Activated naive CD8-positive, alpha-beta T cell treated with anti-CD3 and anti-CD28 coated beads for 36 hours (primary cell): ENCODE measurements at regions not wholly inside any gene's neighbourhood (a gene's known extent, or its start where the extent isn't known, plus 50 kb on each side); places are given as distances from the start of the nearest gene placed in this dataset.

Experiments used
- DNase-seq: peaks from one replicate; pipeline ENCODE4 v3.0.0; 2021
- H3K27ac Mint-ChIP-seq: one replicate; pipeline ENCODE4 v1.8.0; 2022; ENCODE audit warnings: mild to moderate bottlenecking, moderate library complexity, mixed read lengths
- H3K27me3 Mint-ChIP-seq: one replicate; pipeline ENCODE4 v1.8.0; 2022; ENCODE audit warnings: mild to moderate bottlenecking, mixed read lengths
- H3K36me3 Mint-ChIP-seq: one replicate; pipeline ENCODE4 v1.8.0; 2021; ENCODE audit warnings: mild to moderate bottlenecking, mixed read lengths
- H3K4me1 Mint-ChIP-seq: one replicate; pipeline ENCODE4 v1.8.0; 2021; ENCODE audit warnings: mixed read lengths
- H3K4me3 Mint-ChIP-seq: one replicate; pipeline ENCODE4 v1.8.0; 2022; ENCODE audit warnings: mild to moderate bottlenecking, moderate library complexity, mixed read lengths
- H3K9me3 Mint-ChIP-seq: one replicate; pipeline ENCODE4 v1.8.0; 2022; ENCODE audit warnings: mixed read lengths

- H3K4me1 Mint-ChIP-seq, result no peaks in the 10 kb centered on the region
- no peaks in the 10 kb centered on the region for H3K9me3 Mint-ChIP-seq
- DNase-seq, result no peak
- no peak overlapping the region for H3K27ac Mint-ChIP-seq
- H3K36me3 Mint-ChIP-seq, result no peaks in the 10 kb centered on the region
- H3K27me3 Mint-ChIP-seq, result peaks cover 13% of the 10 kb centered on the region
- no peak overlapping the region for H3K4me3 Mint-ChIP-seq
Observed at GRCh38 chr5:116685931-116686330, 111.3 kb upstream of the SEMA6A start.

- Mint-ChIP-seq H3K4me1 (no peaks in the 10 kb centered on the region), H3K4me3 (no peak overlapping the region), H3K27ac (no peak overlapping the region), H3K9me3 (no peaks in the 10 kb centered on the region), H3K36me3 (no peaks in the 10 kb centered on the region), H3K27me3 (peaks cover 13% of the 10 kb centered on the region)
- DNase-seq, result no peak
Observed at GRCh38 chr5:116685069-116685468, 110.4 kb upstream of the SEMA6A start.

- H3K27me3 Mint-ChIP-seq, result peaks cover 6% of the 10 kb centered on the region
Observed at GRCh38 chr5:116681334-116682013, 106.9 kb upstream of the SEMA6A start.

GRCh38 chr5:116675626-116675910 is 100.9 kb upstream of the SEMA6A start:
- no peaks in the 10 kb centered on the region for H3K36me3 Mint-ChIP-seq
- H3K27ac Mint-ChIP-seq, result no peak overlapping the region
- no peak overlapping the region for H3K4me3 Mint-ChIP-seq
- H3K4me1 Mint-ChIP-seq, result no peaks in the 10 kb centered on the region
- H3K9me3 Mint-ChIP-seq, result no peaks in the 10 kb centered on the region
- H3K27me3 Mint-ChIP-seq, result peaks cover 11% of the 10 kb centered on the region
- DNase-seq, result no peak

More at GRCh38 chr5:116681334-116682013, 106.9 kb upstream of the SEMA6A start:
- Mint-ChIP-seq H3K4me1 (no peaks in the 10 kb centered on the region), H3K4me3 (no peak overlapping the region), H3K9me3 (no peaks in the 10 kb centered on the region), H3K27ac (no peak overlapping the region), H3K36me3 (no peaks in the 10 kb centered on the region)
- no peak for DNase-seq

- H3K27me3 Mint-ChIP-seq, result peaks cover 11% of the 10 kb centered on the region
- H3K4me3 Mint-ChIP-seq, result no peak overlapping the region
- H3K36me3 Mint-ChIP-seq, result no peaks in the 10 kb centered on the region
- no peak overlapping the region for H3K27ac Mint-ChIP-seq
- H3K9me3 Mint-ChIP-seq, result no peaks in the 10 kb centered on the region
- H3K4me1 Mint-ChIP-seq, result no peaks in the 10 kb centered on the region
- no peak for DNase-seq
Observed at GRCh38 chr5:116674881-116675625, 100.4 kb upstream of the SEMA6A start.

GRCh38 chr5:116673453-116673852 is 98.8 kb upstream of the SEMA6A start:
- no peaks in the 10 kb centered on the region for H3K4me1 Mint-ChIP-seq
- no peak for DNase-seq
- peaks cover 9% of the 10 kb centered on the region for H3K27me3 Mint-ChIP-seq
- no peak overlapping the region for H3K4me3 Mint-ChIP-seq
- no peaks in the 10 kb centered on the region for H3K9me3 Mint-ChIP-seq
- H3K27ac Mint-ChIP-seq, result no peak overlapping the region
- H3K36me3 Mint-ChIP-seq, result no peaks in the 10 kb centered on the region

GRCh38 chr5:116672203-116672602 is 97.6 kb upstream of the SEMA6A start:
- DNase-seq, result no peak
- Mint-ChIP-seq H3K27ac (no peak overlapping the region), H3K27me3 (peaks cover 8% of the 10 kb centered on the region), H3K4me3 (no peak overlapping the region), H3K9me3 (no peaks in the 10 kb centered on the region), H3K4me1 (no peaks in the 10 kb centered on the region), H3K36me3 (no peaks in the 10 kb centered on the region)

- peaks cover 5% of the 10 kb centered on the region for H3K27me3 Mint-ChIP-seq
- H3K9me3 Mint-ChIP-seq, result no peaks in the 10 kb centered on the region
- no peak for DNase-seq
- no peak overlapping the region for H3K27ac Mint-ChIP-seq
- H3K4me1 Mint-ChIP-seq, result no peaks in the 10 kb centered on the region
- no peaks in the 10 kb centered on the region for H3K36me3 Mint-ChIP-seq
- no peak overlapping the region for H3K4me3 Mint-ChIP-seq
Observed at GRCh38 chr5:116671211-116671736, 96.7 kb upstream of the SEMA6A start.

GRCh38 chr5:116669261-116670031 is 94.8 kb upstream of the SEMA6A start:
- peaks cover 9% of the 10 kb centered on the region for H3K27me3 Mint-ChIP-seq
- no peak overlapping the region for H3K4me3 Mint-ChIP-seq
- no peak overlapping the region for H3K27ac Mint-ChIP-seq
- no peak for DNase-seq
- no peaks in the 10 kb centered on the region for H3K4me1 Mint-ChIP-seq
- no peaks in the 10 kb centered on the region for H3K36me3 Mint-ChIP-seq
- no peaks in the 10 kb centered on the region for H3K9me3 Mint-ChIP-seq

- no peak for DNase-seq
- Mint-ChIP-seq H3K4me1 (no peaks in the 10 kb centered on the region), H3K4me3 (no peak overlapping the region), H3K27ac (no peak overlapping the region), H3K27me3 (peaks cover 5% of the 10 kb centered on the region), H3K9me3 (no peaks in the 10 kb centered on the region), H3K36me3 (no peaks in the 10 kb centered on the region)
Observed at GRCh38 chr5:116668390-116668789, 93.8 kb upstream of the SEMA6A start.

GRCh38 chr5:116666901-116667300 is 92.3 kb upstream of the SEMA6A start:
- Mint-ChIP-seq H3K36me3 (no peaks in the 10 kb centered on the region), H3K9me3 (no peaks in the 10 kb centered on the region), H3K4me1 (no peaks in the 10 kb centered on the region), H3K27ac (no peak overlapping the region), H3K4me3 (no peak overlapping the region), H3K27me3 (peaks cover 4% of the 10 kb centered on the region)
- DNase-seq, result no peak

- Mint-ChIP-seq H3K27me3 (peaks cover 4% of the 10 kb centered on the region), H3K9me3 (peaks cover 3% of the 10 kb centered on the region), H3K36me3 (no peaks in the 10 kb centered on the region), H3K27ac (no peak overlapping the region), H3K4me3 (no peak overlapping the region), H3K4me1 (no peaks in the 10 kb centered on the region)
- no peak for DNase-seq
Observed at GRCh38 chr5:116664988-116665387, 90.4 kb upstream of the SEMA6A start.

GRCh38 chr5:116663081-116663480 is 88.5 kb upstream of the SEMA6A start:
- no peak for DNase-seq
- Mint-ChIP-seq H3K27me3 (peaks cover 5% of the 10 kb centered on the region), H3K4me3 (no peak overlapping the region), H3K4me1 (no peaks in the 10 kb centered on the region), H3K36me3 (no peaks in the 10 kb centered on the region), H3K27ac (no peak overlapping the region), H3K9me3 (peaks cover 3% of the 10 kb centered on the region)

GRCh38 chr5:116661419-116661818 is 86.8 kb upstream of the SEMA6A start:
- H3K9me3 Mint-ChIP-seq, result peaks cover 3% of the 10 kb centered on the region
- H3K4me1 Mint-ChIP-seq, result no peaks in the 10 kb centered on the region
- no peak overlapping the region for H3K4me3 Mint-ChIP-seq
- no peak for DNase-seq
- no peak overlapping the region for H3K27ac Mint-ChIP-seq
- H3K36me3 Mint-ChIP-seq, result no peaks in the 10 kb centered on the region
- H3K27me3 Mint-ChIP-seq, result peaks cover 13% of the 10 kb centered on the region

GRCh38 chr5:116660929-116661328 is 86.3 kb upstream of the SEMA6A start:
- Mint-ChIP-seq H3K9me3 (peaks cover 3% of the 10 kb centered on the region), H3K27ac (no peak overlapping the region), H3K4me3 (no peak overlapping the region), H3K27me3 (peaks cover 12% of the 10 kb centered on the region), H3K4me1 (no peaks in the 10 kb centered on the region), H3K36me3 (no peaks in the 10 kb centered on the region)
- no peak for DNase-seq
